ENCODE measurements at regions not wholly inside any gene's neighbourhood (a gene's known extent, or its start where the extent isn't known, plus 50 kb on each side); places are given as distances from the start of the nearest gene placed in this dataset.

DNA sequence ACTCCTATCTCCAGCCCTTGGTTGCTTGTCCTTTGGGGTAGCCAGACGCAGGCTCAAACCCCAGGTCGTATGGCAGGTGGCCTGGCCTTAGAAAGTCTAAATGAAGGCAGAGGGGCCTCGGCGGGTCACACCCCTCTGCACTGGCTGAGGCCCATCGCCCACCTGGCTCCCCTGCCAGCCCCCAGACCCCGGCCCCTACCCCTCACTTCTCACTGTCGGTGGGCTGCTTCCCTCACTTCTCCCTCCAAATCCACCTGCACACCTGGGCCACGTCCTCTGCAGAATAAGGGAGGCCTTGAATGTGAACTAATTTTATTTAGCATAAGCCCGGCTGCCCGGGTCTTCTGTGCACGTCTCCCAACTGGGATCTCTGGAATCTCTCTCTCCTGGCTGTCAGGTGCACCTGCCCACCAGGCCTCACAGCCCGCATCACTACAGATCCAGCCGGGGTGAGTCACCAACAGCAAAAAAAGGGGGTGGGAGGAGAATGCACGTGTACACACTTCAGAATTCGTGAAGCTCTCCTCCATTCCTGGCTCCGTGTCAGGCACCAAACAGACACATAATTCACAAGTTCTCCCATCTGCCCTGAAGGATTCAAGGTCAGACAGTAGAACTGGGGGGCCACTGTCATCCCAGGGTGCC lies 107.5 kb upstream of the SIM2 start:
- no peak for TF ChIP-seq POLR2AphosphoS5 (IDR thresholded peaks at IDR 0.05; ENCODE audit: low read depth, low read length)
- no peak for TF ChIP-seq YY1 (IDR thresholded peaks at IDR 0.05; ENCODE audit: low read depth)
- TF ChIP-seq, protein P1, sequence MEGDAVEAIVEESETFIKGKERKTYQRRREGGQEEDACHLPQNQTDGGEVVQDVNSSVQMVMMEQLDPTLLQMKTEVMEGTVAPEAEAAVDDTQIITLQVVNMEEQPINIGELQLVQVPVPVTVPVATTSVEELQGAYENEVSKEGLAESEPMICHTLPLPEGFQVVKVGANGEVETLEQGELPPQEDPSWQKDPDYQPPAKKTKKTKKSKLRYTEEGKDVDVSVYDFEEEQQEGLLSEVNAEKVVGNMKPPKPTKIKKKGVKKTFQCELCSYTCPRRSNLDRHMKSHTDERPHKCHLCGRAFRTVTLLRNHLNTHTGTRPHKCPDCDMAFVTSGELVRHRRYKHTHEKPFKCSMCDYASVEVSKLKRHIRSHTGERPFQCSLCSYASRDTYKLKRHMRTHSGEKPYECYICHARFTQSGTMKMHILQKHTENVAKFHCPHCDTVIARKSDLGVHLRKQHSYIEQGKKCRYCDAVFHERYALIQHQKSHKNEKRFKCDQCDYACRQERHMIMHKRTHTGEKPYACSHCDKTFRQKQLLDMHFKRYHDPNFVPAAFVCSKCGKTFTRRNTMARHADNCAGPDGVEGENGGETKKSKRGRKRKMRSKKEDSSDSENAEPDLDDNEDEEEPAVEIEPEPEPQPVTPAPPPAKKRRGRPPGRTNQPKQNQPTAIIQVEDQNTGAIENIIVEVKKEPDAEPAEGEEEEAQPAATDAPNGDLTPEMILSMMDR (IDR thresholded peaks at IDR 0.05): no peak
- no peak for TF ChIP-seq NRF1 (IDR thresholded peaks at IDR 0.05; ENCODE audit: low read depth, low read length)
- no peak for TF ChIP-seq EP300 (IDR thresholded peaks at IDR 0.05; ENCODE audit: borderline replicate concordance in 1 of 2, low read depth in 1 of 2, low read length in 1 of 2)
- TF ChIP-seq, protein P2, sequence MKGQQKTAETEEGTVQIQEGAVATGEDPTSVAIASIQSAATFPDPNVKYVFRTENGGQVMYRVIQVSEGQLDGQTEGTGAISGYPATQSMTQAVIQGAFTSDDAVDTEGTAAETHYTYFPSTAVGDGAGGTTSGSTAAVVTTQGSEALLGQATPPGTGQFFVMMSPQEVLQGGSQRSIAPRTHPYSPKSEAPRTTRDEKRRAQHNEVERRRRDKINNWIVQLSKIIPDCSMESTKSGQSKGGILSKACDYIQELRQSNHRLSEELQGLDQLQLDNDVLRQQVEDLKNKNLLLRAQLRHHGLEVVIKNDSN (IDR thresholded peaks at IDR 0.05; ENCODE audit: borderline replicate concordance, low read depth): no peak
- no peak for TF ChIP-seq SIN3A (IDR thresholded peaks at IDR 0.05; ENCODE audit: borderline replicate concordance, low read depth, low read length)
- TF ChIP-seq TAF1 (IDR thresholded peaks at IDR 0.05; ENCODE audit: borderline replicate concordance, low read depth, low read length): no peak
- no peak for TF ChIP-seq GABPA (IDR thresholded peaks at IDR 0.05; ENCODE audit: low read depth)
